HepG2 (cell line): ENCODE measurements at regions not wholly inside any gene's neighbourhood (a gene's known extent, or its start where the extent isn't known, plus 50 kb on each side); places are given as distances from the start of the nearest gene placed in this dataset.

Source experiments
- ATAC-seq: fragments of 200-7000 bp; cut with Tn5 transposase; 3 replicates; pipeline ENCODE4 v1.9.1; 2020; ENCODE audit warnings: mild to moderate bottlenecking, moderate library complexity
- BruUV-seq: library from RNA; stranded (reverse); fragments of 400-500 nt; replicated peaks from 2 replicates; lab custom pipeline; 2021; lab: Mats Ljungman, UMichigan
- CTCF ChIA-PET: fragments of 300-600 bp; formaldehyde crosslinking; extraction: SDS; loops from one replicate; lab custom pipeline; 2021; ENCODE audit warnings: low total read pairs, inconsistent platforms, low intra/inter-chr PET ratio; lab: Yijun Ruan, JAX
- POLR2A ChIA-PET: fragments of 350-600 bp; sonication (Branson Sonifier 250); formaldehyde crosslinking; loops from one replicate; lab custom pipeline; 2020; ENCODE audit warnings: antibody characterized with exemption, inconsistent platforms; lab: Yijun Ruan, JAX
- DNase-seq: peaks from one replicate; pipeline ENCODE4 v3.0.0-alpha.2; 2015; ENCODE audit warnings: low spot score
- FAIRE-seq: peaks from 3 replicates; lab custom pipeline; 2011; peaks lifted over from hg19 to GRCh38; lab: Jason Lieb, UNC
- H2AFZ ChIP-seq: one replicate; pipeline ENCODE4 v1.6.1; 2011; ENCODE audit warnings: low read length, inconsistent platforms
- H3K27ac ChIP-seq: fragments of 300-600 bp; 3 replicates; pipeline ENCODE4 v1.8.0; 2011; ENCODE audit warnings: mixed run types, mild to moderate bottlenecking, mixed read lengths, low read length, inconsistent platforms; ENCODE audit not compliant: insufficient read depth; ENCODE audit errors: extremely low read length
- H3K27me3 ChIP-seq, 2 experiments: fragments of 200-600 bp in 1 of 2; 2 replicates in 1 of 2; 3 replicates in 1 of 2; pipeline versions ENCODE4 v1.6.0 to v1.8.0; 2011; ENCODE audit warnings: low read length in 2 of 2, mild to moderate bottlenecking in 2 of 2, moderate library complexity in 2 of 2, inconsistent platforms in 1 of 2; ENCODE audit not compliant: insufficient read depth in 2 of 2, control insufficient read depth in 1 of 2
- H3K36me3 ChIP-seq, 2 experiments: fragments of 200-600 bp in 1 of 2; replicated peaks in 1 of 2; 2 replicates in 1 of 2; 3 replicates in 1 of 2; pipeline versions ENCODE4 v1.5.1 to v1.8.0; 2011; ENCODE audit warnings: low read length in 2 of 2, inconsistent platforms in 1 of 2; ENCODE audit not compliant: insufficient read depth in 2 of 2, control insufficient read depth in 1 of 2
- H3K4me1 ChIP-seq: 2 replicates; pipeline ENCODE4 v1.5.1; 2012; ENCODE audit warnings: low read length, inconsistent platforms; ENCODE audit not compliant: insufficient read depth
- H3K4me2 ChIP-seq: 2 replicates; pipeline ENCODE4 v1.6.0; 2011; ENCODE audit warnings: low read depth, low read length, inconsistent platforms
- H3K4me3 ChIP-seq, 3 experiments: fragments of 200-600 bp in 1 of 3; sonication (generic), shearing (Covaris generic) in 1 of 3; replicated peaks in 1 of 3; 2 replicates each; pipeline ENCODE4 v1.5.1; 2011 to 2016; ENCODE audit warnings: low read length in 3 of 3, inconsistent platforms in 2 of 3, low read depth in 2 of 3, mild to moderate bottlenecking in 2 of 3, control low read depth in 1 of 3, mixed read lengths in 1 of 3; ENCODE audit not compliant: insufficient read depth in 1 of 3
- H3K79me2 ChIP-seq: one replicate; pipeline ENCODE4 v1.6.1; 2011; ENCODE audit warnings: low read length, inconsistent platforms; ENCODE audit not compliant: insufficient read depth
- H3K9ac ChIP-seq: 2 replicates; pipeline ENCODE4 v1.6.0; 2011; ENCODE audit warnings: mild to moderate bottlenecking, low read depth, low read length, inconsistent platforms; ENCODE audit not compliant: insufficient read depth
- H3K9me3 ChIP-seq: 2 replicates; pipeline ENCODE4 v1.5.1; 2012; ENCODE audit warnings: mild to moderate bottlenecking, low read length
- H4K20me1 ChIP-seq: 2 replicates; pipeline ENCODE4 v1.6.0; 2011; ENCODE audit warnings: inconsistent platforms, mild to moderate bottlenecking, low read length, moderate library complexity; ENCODE audit not compliant: insufficient read depth
- ATF7 ChIP-seq, 2 experiments: fragments of 450-650 bp in 1 of 2; sonication (generic) in 1 of 2; formaldehyde crosslinking in 1 of 2; IDR thresholded peaks; 2 replicates each; pipeline versions ENCODE4 v1.4.0 to v1.6.1; 2016 to 2020; ENCODE audit warnings: antibody characterized with exemption in 1 of 2, mild to moderate bottlenecking in 1 of 2, missing genetic modification reagents in 1 of 2
- CREB1 ChIP-seq, 2 experiments: fragments of 450-650 bp in 1 of 2; IDR thresholded peaks; 2 replicates each; pipeline ENCODE4 v1.6.1; 2016 to 2017; ENCODE audit warnings: control low read depth in 1 of 2, mild to moderate bottlenecking in 1 of 2, missing compliant biosample characterization in 1 of 2, missing genetic modification characterization in 1 of 2
- FOSL1 ChIP-seq: sonication (generic); formaldehyde crosslinking; IDR thresholded peaks from 2 replicates; pipeline ENCODE4 v1.9.0; 2021; ENCODE audit warnings: missing genetic modification reagents, borderline replicate concordance
- ZNF646 ChIP-seq: sonication (generic); formaldehyde crosslinking; IDR thresholded peaks from 2 replicates; pipeline ENCODE4 v1.9.0; 2021; ENCODE audit warnings: mild to moderate bottlenecking, missing genetic modification reagents
- WGBS: methylation state at CpG from one replicate; pipeline ENCODE4 v1.1.6; 2017; ENCODE audit warnings: low lambda C conversion rate; 5-methylcytosine and 5-hydroxymethylcytosine counted together
- in situ Hi-C: cut with HindIII; loops from 2 replicates; pipeline ENCODE4 v1.10.0; 2017; ENCODE audit warnings: low pct_unique_long_range_greater_than_20kb; ENCODE audit not compliant: extremely low pct_ligation_motif_present
- intact Hi-C: fragments of 100-400 bp; cut with micrococcal nuclease; formaldehyde crosslinking; loops from one replicate; pipeline ENCODE4 v1.10.0; 2022; ENCODE audit not compliant: unreplicated experiment

- Histone ChIP-seq H3K4me3 (no peak overlapping the region), H2AFZ (no peak overlapping the region), H3K36me3 (no peaks in the 10 kb centered on the region), H4K20me1 (no peaks in the 10 kb centered on the region), H3K9me3 (no peaks in the 10 kb centered on the region), H3K4me2 (no peak overlapping the region), H3K4me1 (no peaks in the 10 kb centered on the region), H3K79me2 (no peaks in the 10 kb centered on the region), H3K27me3 (peaks cover 0 to 6% of the 10 kb centered on the region in 2 experiments; a peak in 2 of 5 replicates), H3K27ac (no peak overlapping the region), H3K9ac (no peak overlapping the region)
- TF ChIP-seq ATF7 (IDR thresholded peaks at IDR 0.05) (peak; percentile 97), ATF7 (CRISPR knock-in tag; IDR thresholded peaks at IDR 0.05) (no peak), ZNF646 (no peak), CREB1 (IDR thresholded peaks at IDR 0.05) (peak; percentile 89), CREB1 (CRISPR knock-in tag; IDR thresholded peaks at IDR 0.05) (no peak), FOSL1 (CRISPR knock-in tag) (no peak)
- FAIRE-seq, result no peak
- BruUV-seq, result no TSS peak
- WGBS, result 13% methylated on average over 8 of the region's 8 CpGs
- DNase-seq, result no peak
- in situ Hi-C loops (no loop called here), intact Hi-C loops (no loop called here)
- ATAC-seq, result no peak
- CTCF ChIA-PET, result no interaction called here
- POLR2A ChIA-PET, result no interaction called here
Measured at GRCh38 chr17:13127921-13128602, 110.2 kb upstream of the ELAC2 start.
